ENCODE measurements at regions not wholly inside any gene's neighbourhood (a gene's known extent, or its start where the extent isn't known, plus 50 kb on each side); places are given as distances from the start of the nearest gene placed in this dataset.
"Not testable (repeated sequence)": the region's sequence is repeated elsewhere in the genome, so short reads cannot be mapped to it uniquely, and the experiment has no call there.

GRCh38 chr22:27597703-27598444 lies 203.7 kb downstream of the MN1 start:
- no peak for DNase-seq (ENCODE audit: low read depth)

- DNase-seq (ENCODE audit: low read depth): no peak
Measured at GRCh38 chr22:27598792-27599191, 202.8 kb downstream of the MN1 start.

GRCh38 chr22:27601195-27601594 lies 200.4 kb downstream of the MN1 start:
- DNase-seq (ENCODE audit: low read depth): no peak

- no peak for DNase-seq (ENCODE audit: low read depth)
Measured at GRCh38 chr22:27602390-27602789, 199.2 kb downstream of the MN1 start.

GRCh38 chr22:27603111-27603799 lies 198.3 kb downstream of the MN1 start:
- DNase-seq (ENCODE audit: low read depth): no peak

- DNase-seq (ENCODE audit: low read depth): no peak
Measured at GRCh38 chr22:27603800-27604144, 197.8 kb downstream of the MN1 start.

GRCh38 chr22:27605390-27605789 lies 196.2 kb downstream of the MN1 start:
- DNase-seq (ENCODE audit: low read depth): no peak

- DNase-seq (ENCODE audit: low read depth): not testable (repeated sequence)
Measured at GRCh38 chr22:27607750-27608149, 193.8 kb downstream of the MN1 start.

- DNase-seq (ENCODE audit: low read depth): no peak
Measured at GRCh38 chr22:27609451-27609888, 192.1 kb downstream of the MN1 start.

GRCh38 chr22:27610164-27610563 lies 191.4 kb downstream of the MN1 start:
- DNase-seq (ENCODE audit: low read depth): not testable (repeated sequence)

GRCh38 chr22:27610863-27611786 lies 190.4 kb downstream of the MN1 start:
- no peak for DNase-seq (ENCODE audit: low read depth)

- DNase-seq (ENCODE audit: low read depth): no peak
Measured at GRCh38 chr22:27612115-27612514, 189.4 kb downstream of the MN1 start.

GRCh38 chr22:27613099-27614005 lies 188.2 kb downstream of the MN1 start:
- DNase-seq (ENCODE audit: low read depth): no peak

GRCh38 chr22:27614006-27614649 lies 187.4 kb downstream of the MN1 start:
- DNase-seq (ENCODE audit: low read depth): no peak

- DNase-seq (ENCODE audit: low read depth): no peak
Measured at GRCh38 chr22:27614650-27615007, 186.9 kb downstream of the MN1 start.

GRCh38 chr22:27615408-27615807 lies 186.1 kb downstream of the MN1 start:
- no peak for DNase-seq (ENCODE audit: low read depth)

- no peak for DNase-seq (ENCODE audit: low read depth)
Measured at GRCh38 chr22:27616033-27616432, 185.5 kb downstream of the MN1 start.

- no peak for DNase-seq (ENCODE audit: low read depth)
Measured at GRCh38 chr22:27617214-27617881, 184.2 kb downstream of the MN1 start.

- no peak for DNase-seq (ENCODE audit: low read depth)
Measured at GRCh38 chr22:27620367-27621154, 181.0 kb downstream of the MN1 start.

Measured in stimulated activated CD8-positive, alpha-beta memory T cell treated with anti-CD3 and anti-CD28 coated beads, Interleukin-15, amount 100 ng/mL, for 24 hours (primary cell).